Astrocyte (in vitro differentiated cells and primary cell): ENCODE measurements at regions not wholly inside any gene's neighbourhood (a gene's known extent, or its start where the extent isn't known, plus 50 kb on each side); places are given as distances from the start of the nearest gene placed in this dataset.

Source experiments
- CTCF ChIP-seq: IDR thresholded peaks from 2 replicates; pipeline ENCODE4 v1.5.1; 2011; ENCODE audit warnings: low read depth, mild to moderate bottlenecking, inconsistent platforms, low read length, moderate library complexity; ENCODE audit not compliant: insufficient read depth
- EZH2 ChIP-seq: IDR thresholded peaks from 2 replicates; pipeline ENCODE4 v1.6.1; 2012; ENCODE audit warnings: mild to moderate bottlenecking, low read length, inconsistent platforms; ENCODE audit not compliant: insufficient read depth

DNA sequence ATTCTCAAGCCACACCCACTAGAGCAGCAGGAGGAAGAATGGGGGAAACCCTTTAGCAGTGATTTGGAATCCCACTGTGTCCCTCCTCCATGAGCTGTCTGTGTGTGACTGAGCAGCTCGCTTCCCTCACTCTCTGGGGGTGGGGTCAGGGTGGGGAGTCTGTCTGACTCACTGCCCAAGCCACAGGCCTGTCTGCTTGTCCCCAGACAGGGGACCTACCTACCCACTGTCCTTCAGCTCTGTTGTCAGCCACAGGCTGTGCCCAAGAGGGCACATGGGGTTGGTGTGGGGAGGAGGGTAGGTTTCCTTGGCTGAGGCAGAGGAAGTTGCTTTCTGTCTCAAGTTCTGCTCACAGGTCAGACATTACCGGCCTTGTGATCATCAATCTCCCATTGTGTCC is 127.0 kb downstream of the MAFB start:
- TF ChIP-seq CTCF (no peak), EZH2 (no peak)
